Gastrocnemius medialis (tissue), 4 donors: ENCODE measurements at regions not wholly inside any gene's neighbourhood (a gene's known extent, or its start where the extent isn't known, plus 50 kb on each side); places are given as distances from the start of the nearest gene placed in this dataset.

ENCODE experiments used
- CTCF ChIP-seq, 5 experiments: fragments of 450-650 bp in 3 of 5; fragments of 200-600 bp in 2 of 5; sonication (generic) in 2 of 5; IDR thresholded peaks in 4 of 5; conservative IDR thresholded peaks in 1 of 5; 1 replicate in 4 of 5; 2 replicates in 1 of 5; pipeline ENCODE4 v1.5.1; 2016 to 2019; ENCODE audit warnings: antibody characterized with exemption in 5 of 5, mild to moderate bottlenecking in 3 of 5, moderate library complexity in 3 of 5
- POLR2A ChIP-seq, 2 donors: fragments of 450-650 bp; IDR thresholded peaks; one replicate each; pipeline ENCODE4 v1.6.1; 2017; ENCODE audit warnings: antibody characterized with exemption in 2 of 2, mild to moderate bottlenecking in 2 of 2, moderate library complexity in 2 of 2

DNA sequence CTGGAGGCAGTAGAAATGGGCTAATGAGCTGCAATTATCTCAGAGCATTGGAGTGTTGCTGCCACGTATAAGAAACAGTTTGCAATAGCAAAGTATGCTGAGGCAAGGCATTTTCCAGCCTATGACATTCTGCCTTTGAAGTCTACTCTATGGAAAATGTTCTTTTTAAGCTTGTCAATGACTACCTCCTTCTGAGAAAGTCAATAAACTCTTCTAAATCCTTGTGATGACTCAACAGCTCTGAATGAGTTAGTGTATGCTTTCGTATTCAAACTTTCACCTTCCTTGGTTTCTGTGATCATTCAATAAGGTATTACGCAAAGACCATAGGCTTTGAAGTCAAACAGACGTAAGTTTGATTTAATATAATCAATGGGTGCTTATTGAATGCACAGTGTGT is 111.2 kb downstream of the CAPZA3 start:
- TF ChIP-seq POLR2A (IDR thresholded peaks at IDR 0.05) (no peak), CTCF (IDR thresholded peaks at IDR 0.05 in 4 of 5, conservative IDR thresholded peaks at IDR 0.05 in 1 of 5) (no peak)
